ENCODE measurements at regions not wholly inside any gene's neighbourhood (a gene's known extent, or its start where the extent isn't known, plus 50 kb on each side); places are given as distances from the start of the nearest gene placed in this dataset.

GRCh38 chr22:49599039-49599438 is 228.6 kb downstream of the BRD1 start:
- Histone ChIP-seq H3K4me3 (ENCODE audit: low read depth, low read length) (no peak overlapping the region), H3K36me3 (ENCODE audit: control insufficient read depth in 2 of 2, insufficient read depth in 1 of 2, low read length in 2 of 2) (no peaks in the 10 kb centered on the region), H3K4me1 (ENCODE audit: control insufficient read depth, insufficient read depth, low read length) (no peaks in the 10 kb centered on the region), H3K27ac (ENCODE audit: extremely low read depth, low read depth, low read length) (no peak overlapping the region), H3K9me3 (ENCODE audit: control insufficient read depth, insufficient read depth, low read depth, low read length) (no peaks in the 10 kb centered on the region)
- CTCF ChIA-PET, result no interaction called here
- POLR2A ChIA-PET, result no interaction called here
- no peak for TF ChIP-seq ZNF169 (tag by site-specific recombination; IDR thresholded peaks at IDR 0.05)
- no peak for TF ChIP-seq ZNF280C (tag by site-specific recombination; IDR thresholded peaks at IDR 0.05)

DNA sequence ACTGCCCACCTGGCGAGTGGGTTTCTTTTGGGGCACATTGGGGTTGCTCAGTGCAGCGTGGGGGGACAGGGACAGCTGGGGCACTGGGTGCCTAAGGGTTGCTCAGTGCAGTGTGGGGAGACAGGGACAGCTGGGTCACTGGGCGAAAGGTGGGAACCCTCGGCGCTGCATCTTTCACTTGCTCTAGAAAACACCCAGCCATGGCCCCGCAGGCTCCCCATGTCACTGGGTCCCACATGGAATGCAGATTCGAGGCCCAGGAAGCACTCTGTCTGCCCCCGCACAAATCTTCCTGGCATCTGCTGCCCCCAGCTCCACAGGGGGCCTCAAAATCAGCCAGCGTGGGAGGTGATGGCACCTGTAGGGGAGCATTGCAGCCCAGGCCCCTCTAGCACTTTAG is 229.3 kb downstream of the BRD1 start:
- Histone ChIP-seq H3K9me3 (ENCODE audit: control insufficient read depth, insufficient read depth, low read depth, low read length) (no peaks in the 10 kb centered on the region), H3K36me3 (ENCODE audit: control insufficient read depth in 2 of 2, insufficient read depth in 1 of 2, low read length in 2 of 2) (no peaks in the 10 kb centered on the region), H3K4me1 (ENCODE audit: control insufficient read depth, insufficient read depth, low read length) (no peaks in the 10 kb centered on the region), H3K27ac (ENCODE audit: extremely low read depth, low read depth, low read length) (no peak overlapping the region), H3K4me3 (ENCODE audit: low read depth, low read length) (no peak overlapping the region)
- no peak for TF ChIP-seq HOXD13 (CRISPR knock-in tag; IDR thresholded peaks at IDR 0.05; ENCODE audit: borderline replicate concordance)
- no peak for TF ChIP-seq ZNF600 (tag by site-specific recombination; IDR thresholded peaks at IDR 0.05)
- no peak for TF ChIP-seq ZBTB1 (tag by site-specific recombination; IDR thresholded peaks at IDR 0.05)
- TF ChIP-seq ZFP41 (tag by site-specific recombination; IDR thresholded peaks at IDR 0.05; ENCODE audit: borderline replicate concordance), result no peak
- TF ChIP-seq SP3 (tag by site-specific recombination; IDR thresholded peaks at IDR 0.05), result no peak
- no peak for TF ChIP-seq ZNF530 (tag by site-specific recombination; IDR thresholded peaks at IDR 0.05; ENCODE audit: low read depth)
- TF ChIP-seq ZNF10 (tag by site-specific recombination; IDR thresholded peaks at IDR 0.05), result no peak
- TF ChIP-seq OSR2 (tag by site-specific recombination; IDR thresholded peaks at IDR 0.05), result no peak
- TF ChIP-seq ZNF623 (tag by site-specific recombination; IDR thresholded peaks at IDR 0.05), result no peak
- TF ChIP-seq, protein P1, sequence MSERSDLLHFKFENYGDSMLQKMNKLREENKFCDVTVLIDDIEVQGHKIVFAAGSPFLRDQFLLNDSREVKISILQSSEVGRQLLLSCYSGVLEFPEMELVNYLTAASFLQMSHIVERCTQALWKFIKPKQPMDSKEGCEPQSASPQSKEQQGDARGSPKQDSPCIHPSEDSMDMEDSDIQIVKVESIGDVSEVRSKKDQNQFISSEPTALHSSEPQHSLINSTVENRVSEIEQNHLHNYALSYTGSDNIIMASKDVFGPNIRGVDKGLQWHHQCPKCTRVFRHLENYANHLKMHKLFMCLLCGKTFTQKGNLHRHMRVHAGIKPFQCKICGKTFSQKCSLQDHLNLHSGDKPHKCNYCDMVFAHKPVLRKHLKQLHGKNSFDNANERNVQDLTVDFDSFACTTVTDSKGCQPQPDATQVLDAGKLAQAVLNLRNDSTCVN (tag by site-specific recombination; optimal IDR thresholded peaks at IDR 0.05), result no peak
- no peak for TF ChIP-seq ZNF138 (tag by site-specific recombination; IDR thresholded peaks at IDR 0.05; ENCODE audit: borderline replicate concordance)
- TF ChIP-seq ZNF768 (tag by site-specific recombination; IDR thresholded peaks at IDR 0.05), result no peak
- POLR2A ChIA-PET, result no interaction called here
- CTCF ChIA-PET, result no interaction called here

DNA sequence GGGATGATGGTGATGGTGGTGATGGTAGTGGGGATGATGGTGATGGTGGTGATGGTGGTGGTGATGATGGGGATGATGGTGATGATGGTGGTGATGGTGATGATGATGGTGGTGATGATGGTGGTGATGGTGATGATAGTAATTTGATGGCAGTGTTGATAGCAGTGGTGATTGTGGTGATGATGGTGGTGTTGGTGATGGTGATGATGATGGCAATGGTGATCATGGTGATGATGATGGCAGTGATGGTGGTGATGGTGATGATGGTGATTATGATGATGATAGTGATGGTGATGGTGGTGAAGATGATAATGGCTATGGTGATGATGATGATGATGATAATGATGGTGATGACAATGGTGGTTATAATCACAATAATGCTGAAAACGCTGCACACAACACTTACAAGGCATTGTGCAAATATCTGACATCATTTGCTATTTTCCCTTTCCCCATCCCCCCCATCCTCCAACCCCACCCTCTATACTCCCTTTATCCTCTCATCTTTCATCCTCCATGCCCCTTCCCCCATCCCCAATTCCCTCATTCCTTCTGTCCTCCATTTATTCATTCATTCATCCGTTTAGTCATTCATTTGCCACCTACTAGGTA is 230.1 kb downstream of the BRD1 start:
- POLR2A ChIA-PET, result no interaction called here
- no peak overlapping the region for H3K4me3 ChIP-seq (ENCODE audit: low read depth, low read length)
- no peaks in the 10 kb centered on the region for H3K9me3 ChIP-seq (ENCODE audit: control insufficient read depth, insufficient read depth, low read depth, low read length)
- no peak overlapping the region for H3K27ac ChIP-seq (ENCODE audit: extremely low read depth, low read depth, low read length)
- no peaks in the 10 kb centered on the region for H3K36me3 ChIP-seq (ENCODE audit: control insufficient read depth in 2 of 2, insufficient read depth in 1 of 2, low read length in 2 of 2)
- H3K4me1 ChIP-seq (ENCODE audit: control insufficient read depth, insufficient read depth, low read length), result no peaks in the 10 kb centered on the region
- CTCF ChIA-PET, result no interaction called here
- TF ChIP-seq ZNF148 (tag by site-specific recombination; IDR thresholded peaks at IDR 0.05; ENCODE audit: borderline replicate concordance) (0 out of 2 replicates have a peak, but pooled peaks have one; percentile 49), KLF8 (tag by site-specific recombination; IDR thresholded peaks at IDR 0.05) (no peak), ZNF837 (tag by site-specific recombination; IDR thresholded peaks at IDR 0.05) (0 out of 2 replicates have a peak, but pooled peaks have one; percentile 7), ZFP41 (tag by site-specific recombination; IDR thresholded peaks at IDR 0.05; ENCODE audit: borderline replicate concordance) (no peak), ZNF785 (tag by site-specific recombination; IDR thresholded peaks at IDR 0.05) (0 out of 2 replicates have a peak, but pooled peaks have one; percentile 52), ZNF394 (tag by site-specific recombination; IDR thresholded peaks at IDR 0.05; ENCODE audit: borderline replicate concordance) (no peak), YY1 (tag by site-specific recombination; IDR thresholded peaks at IDR 0.05) (no peak), ZNF132 (tag by site-specific recombination; IDR thresholded peaks at IDR 0.05; ENCODE audit: borderline replicate concordance) (no peak), GLI2 (tag by site-specific recombination; IDR thresholded peaks at IDR 0.05; ENCODE audit: borderline replicate concordance, low read depth) (no peak), ZFHX2 (tag by site-specific recombination; conservative IDR thresholded peaks at IDR 0.05) (no peak), YY2 (tag by site-specific recombination; IDR thresholded peaks at IDR 0.05) (0 out of 2 replicates have a peak, but pooled peaks have one; percentile 41), ZNF140 (tag by site-specific recombination; IDR thresholded peaks at IDR 0.05) (no peak), ZNF707 (tag by site-specific recombination; IDR thresholded peaks at IDR 0.05) (0 out of 2 replicates have a peak, but pooled peaks have one; percentile 33)
